Mammary epithelial cell (primary cell): ENCODE measurements at regions not wholly inside any gene's neighbourhood (a gene's known extent, or its start where the extent isn't known, plus 50 kb on each side); places are given as distances from the start of the nearest gene placed in this dataset.

Source experiments
- EZH2 ChIP-seq: IDR thresholded peaks from 2 replicates; pipeline ENCODE4 v1.6.1; 2012; ENCODE audit warnings: low read length, inconsistent platforms, borderline replicate concordance
- TF ChIP-seq, protein P1 (sequence below), 2 donors: IDR thresholded peaks in 1 of 2; conservative IDR thresholded peaks in 1 of 2; 2 replicates each; pipeline ENCODE4 v1.5.1; 2011 to 2012; ENCODE audit warnings: inconsistent platforms in 2 of 2, low read length in 2 of 2, mild to moderate bottlenecking in 2 of 2, control low read depth in 1 of 2, low read depth in 1 of 2; ENCODE audit not compliant: insufficient read depth in 1 of 2; ENCODE audit errors: extremely low read depth in 1 of 2

DNA sequence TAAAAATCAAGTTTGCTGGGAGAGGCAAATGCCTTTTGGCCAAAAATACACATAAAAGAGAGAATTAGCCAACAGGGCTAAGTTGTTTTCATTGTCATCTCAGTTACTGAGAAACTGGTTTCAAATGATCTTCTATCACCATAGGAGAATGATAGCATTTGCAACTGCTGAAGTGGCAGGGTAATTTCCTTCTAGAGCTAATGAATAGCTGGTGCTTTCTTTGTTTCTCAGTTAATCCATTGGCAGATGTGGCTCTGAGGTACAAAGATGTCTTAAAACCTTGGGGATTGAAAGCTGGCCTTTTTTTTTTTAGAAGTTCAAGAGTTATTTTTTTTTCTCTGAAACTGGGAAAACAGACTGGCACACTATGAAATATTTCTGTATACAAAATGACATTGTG is 332.7 kb upstream of the KLF12 start:
- TF ChIP-seq, protein P1, sequence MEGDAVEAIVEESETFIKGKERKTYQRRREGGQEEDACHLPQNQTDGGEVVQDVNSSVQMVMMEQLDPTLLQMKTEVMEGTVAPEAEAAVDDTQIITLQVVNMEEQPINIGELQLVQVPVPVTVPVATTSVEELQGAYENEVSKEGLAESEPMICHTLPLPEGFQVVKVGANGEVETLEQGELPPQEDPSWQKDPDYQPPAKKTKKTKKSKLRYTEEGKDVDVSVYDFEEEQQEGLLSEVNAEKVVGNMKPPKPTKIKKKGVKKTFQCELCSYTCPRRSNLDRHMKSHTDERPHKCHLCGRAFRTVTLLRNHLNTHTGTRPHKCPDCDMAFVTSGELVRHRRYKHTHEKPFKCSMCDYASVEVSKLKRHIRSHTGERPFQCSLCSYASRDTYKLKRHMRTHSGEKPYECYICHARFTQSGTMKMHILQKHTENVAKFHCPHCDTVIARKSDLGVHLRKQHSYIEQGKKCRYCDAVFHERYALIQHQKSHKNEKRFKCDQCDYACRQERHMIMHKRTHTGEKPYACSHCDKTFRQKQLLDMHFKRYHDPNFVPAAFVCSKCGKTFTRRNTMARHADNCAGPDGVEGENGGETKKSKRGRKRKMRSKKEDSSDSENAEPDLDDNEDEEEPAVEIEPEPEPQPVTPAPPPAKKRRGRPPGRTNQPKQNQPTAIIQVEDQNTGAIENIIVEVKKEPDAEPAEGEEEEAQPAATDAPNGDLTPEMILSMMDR (conservative IDR thresholded peaks at IDR 0.05 in 1 of 2, IDR thresholded peaks at IDR 0.05 in 1 of 2; ENCODE audit: extremely low read depth in 1 of 2, insufficient read depth in 1 of 2, low read depth in 1 of 2, low read length in 2 of 2): no peak
- no peak for TF ChIP-seq EZH2
